ENCODE measurements at regions not wholly inside any gene's neighbourhood (a gene's known extent, or its start where the extent isn't known, plus 50 kb on each side); places are given as distances from the start of the nearest gene placed in this dataset.

DNA sequence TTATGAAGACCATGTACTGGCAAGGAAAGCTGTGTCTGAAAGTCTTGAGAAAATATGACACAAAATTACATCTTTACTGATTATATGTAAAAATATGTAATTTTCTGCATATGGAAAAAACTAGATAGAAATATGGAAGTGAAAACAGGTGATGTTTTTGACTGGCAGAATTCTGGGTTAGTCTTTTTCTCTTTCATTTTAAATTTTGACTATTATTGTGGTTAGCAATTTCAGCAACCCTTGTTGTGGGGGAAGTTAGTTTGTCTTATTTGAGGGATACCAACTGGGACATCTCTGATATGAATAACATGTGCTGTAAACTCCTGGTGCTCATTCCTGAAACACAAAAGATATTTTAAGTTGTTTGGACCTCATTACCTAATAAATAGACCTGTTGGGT, 49.9 kb upstream of the CPEB2 start:
- Histone ChIP-seq H3K79me2 (ENCODE audit: insufficient read depth) (no peaks in the 10 kb centered on the region), H3K4me2 (no peak overlapping the region), H2AFZ (ENCODE audit: low read depth) (no peak overlapping the region), H3K27ac (ENCODE audit: low read depth in 2 of 2, low read length in 1 of 2) (no peak overlapping the region), H3K36me3 (replicated peaks in 1 of 2; ENCODE audit: control insufficient read depth in 1 of 2, insufficient read depth in 2 of 2, low read length in 1 of 2) (no peaks in the 10 kb centered on the region), H3K9me2 (no peaks in the 10 kb centered on the region), H3F3A (replicated peaks; ENCODE audit: insufficient read depth) (no peaks in the 10 kb centered on the region), H3K27me3 (ENCODE audit: insufficient read depth) (no peaks in the 10 kb centered on the region), H3K4me3 (ENCODE audit: low read depth in 2 of 2, low read length in 1 of 2) (no peak overlapping the region), H3K9me3 (no peaks in the 10 kb centered on the region), H4K20me1 (ENCODE audit: insufficient read depth) (no peaks in the 10 kb centered on the region), H3K4me1 (ENCODE audit: control insufficient read depth in 1 of 2, insufficient read depth in 2 of 2, low read depth in 1 of 2, low read length in 1 of 2) (no peaks in the 10 kb centered on the region), H3K9ac (no peak overlapping the region)
- POLR2A ChIA-PET = no interaction called here
- TF ChIP-seq, protein P1, sequence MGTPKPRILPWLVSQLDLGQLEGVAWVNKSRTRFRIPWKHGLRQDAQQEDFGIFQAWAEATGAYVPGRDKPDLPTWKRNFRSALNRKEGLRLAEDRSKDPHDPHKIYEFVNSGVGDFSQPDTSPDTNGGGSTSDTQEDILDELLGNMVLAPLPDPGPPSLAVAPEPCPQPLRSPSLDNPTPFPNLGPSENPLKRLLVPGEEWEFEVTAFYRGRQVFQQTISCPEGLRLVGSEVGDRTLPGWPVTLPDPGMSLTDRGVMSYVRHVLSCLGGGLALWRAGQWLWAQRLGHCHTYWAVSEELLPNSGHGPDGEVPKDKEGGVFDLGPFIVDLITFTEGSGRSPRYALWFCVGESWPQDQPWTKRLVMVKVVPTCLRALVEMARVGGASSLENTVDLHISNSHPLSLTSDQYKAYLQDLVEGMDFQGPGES (IDR thresholded peaks at IDR 0.05; ENCODE audit: low read depth, low read length) = no peak
- TF ChIP-seq ELF1 (IDR thresholded peaks at IDR 0.05) (no peak), EP300 (IDR thresholded peaks at IDR 0.05; ENCODE audit: borderline replicate concordance in 1 of 2, low read depth in 1 of 2, low read length in 1 of 2) (no peak), TEAD4 (IDR thresholded peaks at IDR 0.05; ENCODE audit: borderline replicate concordance, insufficient read depth) (no peak), NFIC (IDR thresholded peaks at IDR 0.05; ENCODE audit: borderline replicate concordance) (no peak), RCOR1 (IDR thresholded peaks at IDR 0.05; ENCODE audit: low read length) (no peak), EZH2phosphoT487 (IDR thresholded peaks at IDR 0.05; ENCODE audit: borderline replicate concordance, low read depth) (no peak), RAD21 (IDR thresholded peaks at IDR 0.05; ENCODE audit: low read length) (no peak), FOSL2 (IDR thresholded peaks at IDR 0.05; ENCODE audit: borderline replicate concordance, low read depth) (no peak), FOXJ3 (CRISPR knock-in tag; IDR thresholded peaks at IDR 0.05) (no peak), RFX5 (IDR thresholded peaks at IDR 0.05; ENCODE audit: low read length) (no peak)
- TF ChIP-seq, protein P2, sequence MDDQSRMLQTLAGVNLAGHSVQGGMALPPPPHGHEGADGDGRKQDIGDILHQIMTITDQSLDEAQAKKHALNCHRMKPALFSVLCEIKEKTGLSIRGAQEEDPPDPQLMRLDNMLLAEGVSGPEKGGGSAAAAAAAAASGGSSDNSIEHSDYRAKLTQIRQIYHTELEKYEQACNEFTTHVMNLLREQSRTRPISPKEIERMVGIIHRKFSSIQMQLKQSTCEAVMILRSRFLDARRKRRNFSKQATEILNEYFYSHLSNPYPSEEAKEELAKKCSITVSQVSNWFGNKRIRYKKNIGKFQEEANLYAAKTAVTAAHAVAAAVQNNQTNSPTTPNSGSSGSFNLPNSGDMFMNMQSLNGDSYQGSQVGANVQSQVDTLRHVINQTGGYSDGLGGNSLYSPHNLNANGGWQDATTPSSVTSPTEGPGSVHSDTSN (IDR thresholded peaks at IDR 0.05) = no peak
- CTCF ChIA-PET = no interaction called here
- DNase-seq = no peak

Small RNAs in the stretch of these regions (small RNA-seq; reads per million reads assigned to genes)
- 0 reads per million in 7 experiments for gene RF00092

Data from SK-N-SH (cell line).